SK-N-SH (cell line): ENCODE measurements at regions not wholly inside any gene's neighbourhood (a gene's known extent, or its start where the extent isn't known, plus 50 kb on each side); places are given as distances from the start of the nearest gene placed in this dataset.

Experiments
- CTCF ChIA-PET: fragments of 300-600, 350-600 bp; formaldehyde crosslinking; extraction: SDS; loops from one replicate; lab custom pipeline; 2021; lab: Yijun Ruan, JAX
- POLR2A ChIA-PET: fragments of 350-600 bp; sonication (Branson Sonifier 250); formaldehyde crosslinking; extraction: SDS; loops from one replicate; lab custom pipeline; 2020; ENCODE audit warnings: antibody characterized with exemption, inconsistent platforms; lab: Yijun Ruan, JAX
- DNase-seq: peaks from one replicate; pipeline ENCODE4 v3.0.0; 2012
- H2AFZ ChIP-seq: fragments of 200-600 bp; sonication (generic); 2 replicates; pipeline ENCODE4 v1.8.1; 2016; ENCODE audit warnings: antibody characterized with exemption, mild to moderate bottlenecking, low read depth
- H3F3A ChIP-seq: fragments of 200-600 bp; sonication (generic); replicated peaks from 2 replicates; pipeline ENCODE3; 2016; ENCODE audit warnings: antibody characterized with exemption, mild to moderate bottlenecking; ENCODE audit not compliant: insufficient read depth
- H3K27ac ChIP-seq, 2 experiments: fragments of 200-500 bp in 1 of 2; fragments of 200-600 bp in 1 of 2; sonication (Bioruptor generic) in 1 of 2; sonication (generic), shearing (Covaris generic) in 1 of 2; 2 replicates each; pipeline versions ENCODE4 v1.5.1 to v1.6.1; 2014 to 2016; ENCODE audit warnings: low read depth in 2 of 2, inconsistent platforms in 1 of 2, low read length in 1 of 2, mild to moderate bottlenecking in 1 of 2, mixed read lengths in 1 of 2
- H3K27me3 ChIP-seq: fragments of 200-600 bp; sonication (generic), shearing (Covaris generic); 2 replicates; pipeline ENCODE4 v1.6.1; 2016; ENCODE audit warnings: mixed run types; ENCODE audit not compliant: insufficient read depth
- H3K36me3 ChIP-seq, 2 experiments: fragments of 200-500 bp in 1 of 2; fragments of 200-600 bp in 1 of 2; sonication (Bioruptor generic) in 1 of 2; sonication (generic) in 1 of 2; replicated peaks in 1 of 2; 2 replicates each; pipeline versions ENCODE3 to v1.5.1; 2014 to 2016; ENCODE audit warnings: low read length in 1 of 2, mild to moderate bottlenecking in 1 of 2; ENCODE audit not compliant: insufficient read depth in 2 of 2, control insufficient read depth in 1 of 2
- H3K4me1 ChIP-seq, 2 experiments: fragments of 200-500 bp in 1 of 2; fragments of 200-600 bp in 1 of 2; sonication (Bioruptor generic) in 1 of 2; sonication (generic), shearing (Covaris generic) in 1 of 2; 2 replicates each; pipeline versions ENCODE4 v1.5.1 to v1.6.1; 2014 to 2016; ENCODE audit warnings: low read depth in 1 of 2, low read length in 1 of 2, mixed run types in 1 of 2; ENCODE audit not compliant: insufficient read depth in 2 of 2, control insufficient read depth in 1 of 2
- H3K4me2 ChIP-seq: fragments of 200-600 bp; sonication (generic), shearing (Covaris generic); 2 replicates; pipeline ENCODE4 v1.6.1; 2017; ENCODE audit warnings: mixed run types
- H3K4me3 ChIP-seq, 2 experiments: fragments of 200-500 bp in 1 of 2; fragments of 200-600 bp in 1 of 2; sonication (Bioruptor generic) in 1 of 2; sonication (generic), shearing (Covaris generic) in 1 of 2; 2 replicates each; pipeline versions ENCODE4 v1.5.1 to v1.8.1; 2014 to 2016; ENCODE audit warnings: low read depth in 2 of 2, inconsistent platforms in 1 of 2, low read length in 1 of 2, mild to moderate bottlenecking in 1 of 2, mixed read lengths in 1 of 2, moderate library complexity in 1 of 2
- H3K79me2 ChIP-seq: fragments of 200-600 bp; sonication (generic); 2 replicates; pipeline ENCODE4 v1.8.1; 2017; ENCODE audit warnings: mild to moderate bottlenecking; ENCODE audit not compliant: insufficient read depth
- H3K9ac ChIP-seq: fragments of 200-600 bp; sonication (generic); 2 replicates; pipeline ENCODE4 v1.6.1; 2017; ENCODE audit warnings: mixed run types
- H3K9me2 ChIP-seq: fragments of 200-600 bp; sonication (generic); 2 replicates; pipeline ENCODE4 v1.6.1; 2017; ENCODE audit warnings: mixed run types
- H3K9me3 ChIP-seq: fragments of 200-600 bp; sonication (generic); 2 replicates; pipeline ENCODE4 v1.6.1; 2017; ENCODE audit warnings: mixed run types, mild to moderate bottlenecking, moderate library complexity
- H4K20me1 ChIP-seq: fragments of 200-600 bp; sonication (generic); 2 replicates; pipeline ENCODE4 v1.6.1; 2017; ENCODE audit warnings: mild to moderate bottlenecking, mixed run types; ENCODE audit not compliant: insufficient read depth
- CTCF ChIP-seq: fragments of 200-600 bp; sonication (generic); IDR thresholded peaks from 2 replicates; pipeline ENCODE4 v1.6.1; 2017; ENCODE audit warnings: antibody characterized with exemption, mild to moderate bottlenecking, moderate library complexity
- EP300 ChIP-seq, 2 experiments: IDR thresholded peaks; 2 replicates each; pipeline versions ENCODE4 v1.4.0 to v1.6.1; 2012; ENCODE audit warnings: borderline replicate concordance in 1 of 2, low read depth in 1 of 2, low read length in 1 of 2
- FOSL2 ChIP-seq: IDR thresholded peaks from 2 replicates; pipeline ENCODE4 v1.4.0; 2012; ENCODE audit warnings: low read depth, mild to moderate bottlenecking, moderate library complexity, borderline replicate concordance
- FOXJ3 ChIP-seq: sonication (generic); formaldehyde crosslinking; IDR thresholded peaks from 2 replicates; pipeline ENCODE4 v1.5.1; 2020; ENCODE audit warnings: mild to moderate bottlenecking, missing genetic modification reagents
- FOXM1 ChIP-seq: IDR thresholded peaks from 2 replicates; pipeline ENCODE4 v1.4.0; 2012; ENCODE audit warnings: low read depth, mild to moderate bottlenecking
- GABPA ChIP-seq: IDR thresholded peaks from 2 replicates; pipeline ENCODE4 v1.4.0; 2012; ENCODE audit warnings: low read depth, mild to moderate bottlenecking
- MAX ChIP-seq: IDR thresholded peaks from 2 replicates; pipeline ENCODE4 v1.4.0; 2012; ENCODE audit warnings: low read depth
- NFIC ChIP-seq: IDR thresholded peaks from 2 replicates; pipeline ENCODE4 v1.4.0; 2012; ENCODE audit warnings: borderline replicate concordance
- PBX3 ChIP-seq: IDR thresholded peaks from 2 replicates; pipeline ENCODE4; 2012
- REST ChIP-seq: IDR thresholded peaks from 2 replicates; pipeline ENCODE4 v1.6.1; 2012; ENCODE audit warnings: mild to moderate bottlenecking, low read depth, low read length, moderate library complexity
- RFX5 ChIP-seq: IDR thresholded peaks from 2 replicates; pipeline ENCODE4 v1.6.1; 2012; ENCODE audit warnings: mild to moderate bottlenecking, improper control_type of control experiment, low read length
- RXRA ChIP-seq: IDR thresholded peaks from 2 replicates; pipeline ENCODE4 v1.4.0; 2012; ENCODE audit warnings: low read depth, mild to moderate bottlenecking, borderline replicate concordance
- SIN3A ChIP-seq: IDR thresholded peaks from 2 replicates; pipeline ENCODE4 v1.6.1; 2012; ENCODE audit warnings: low read depth, mild to moderate bottlenecking, low read length, moderate library complexity, borderline replicate concordance
- SMC3 ChIP-seq: IDR thresholded peaks from 2 replicates; pipeline ENCODE4 v1.6.1; 2012; ENCODE audit warnings: low read depth, low read length, improper control_type of control experiment
- TAF1 ChIP-seq: IDR thresholded peaks from 2 replicates; pipeline ENCODE4 v1.6.1; 2012; ENCODE audit warnings: low read depth, mild to moderate bottlenecking, low read length, moderate library complexity, borderline replicate concordance
- TCF12 ChIP-seq: IDR thresholded peaks from 2 replicates; pipeline ENCODE4 v1.4.0; 2012
- TEAD4 ChIP-seq: IDR thresholded peaks from 2 replicates; pipeline ENCODE4 v1.4.0; 2012; ENCODE audit warnings: mild to moderate bottlenecking, borderline replicate concordance; ENCODE audit not compliant: insufficient read depth
- USF1 ChIP-seq: IDR thresholded peaks from 2 replicates; pipeline ENCODE4 v1.4.0; 2012; ENCODE audit warnings: low read depth, borderline replicate concordance
- USF2 ChIP-seq: fragments of 150-350 bp; IDR thresholded peaks from 2 replicates; pipeline ENCODE4 v1.6.1; 2017; ENCODE audit warnings: antibody characterized with exemption, low read length, low read depth, borderline replicate concordance
- YY1 ChIP-seq: IDR thresholded peaks from 2 replicates; pipeline ENCODE4 v1.4.0; 2012; ENCODE audit warnings: low read depth, mild to moderate bottlenecking
- WGBS: methylation state at CpG from one replicate; pipeline ENCODE4 v1.1.6; 2017; ENCODE audit warnings: low lambda C conversion rate; 5-methylcytosine and 5-hydroxymethylcytosine counted together

GRCh38 chr6:71585472-71585871 is 296.9 kb downstream of the OGFRL1 start:
- no peak for DNase-seq
- Histone ChIP-seq H3K36me3 (no peaks in the 10 kb centered on the region), H3K9me3 (no peaks in the 10 kb centered on the region), H3F3A (no peaks in the 10 kb centered on the region), H3K4me2 (no peak overlapping the region), H4K20me1 (no peaks in the 10 kb centered on the region), H3K27me3 (no peaks in the 10 kb centered on the region), H3K9ac (no peak overlapping the region), H3K79me2 (no peaks in the 10 kb centered on the region), H2AFZ (no peak overlapping the region), H3K4me1 (no peaks in the 10 kb centered on the region), H3K4me3 (no peak overlapping the region), H3K27ac (no peak overlapping the region), H3K9me2 (no peaks in the 10 kb centered on the region)
- POLR2A ChIA-PET = no interaction called here
- WGBS = 70% methylated on average over 6 of the region's 23 CpGs
- TF ChIP-seq SMC3 = no peak
- no peak for TF ChIP-seq PBX3
- TF ChIP-seq SIN3A = no peak
- no peak for TF ChIP-seq TCF12
- no peak for TF ChIP-seq RXRA
- no peak for TF ChIP-seq NFIC
- TF ChIP-seq FOXJ3 (CRISPR knock-in tag) = no peak
- no peak for TF ChIP-seq USF1
- no peak for TF ChIP-seq TAF1
- no peak for TF ChIP-seq GABPA
- TF ChIP-seq YY1 = no peak
- no peak for TF ChIP-seq USF2
- TF ChIP-seq FOXM1 = no peak
- CTCF ChIA-PET = no interaction called here

GRCh38 chr6:71588490-71588889 is 297.9 kb upstream of the RIMS1 start:
- no peak overlapping the region for H3K4me2 ChIP-seq
- ChIA-PET CTCF (no interaction called here), POLR2A (no interaction called here)
- H3K79me2 ChIP-seq = no peaks in the 10 kb centered on the region
- no peaks in the 10 kb centered on the region for H3K9me3 ChIP-seq
- H4K20me1 ChIP-seq = no peaks in the 10 kb centered on the region
- H3K27ac ChIP-seq = no peak overlapping the region
- H3K27me3 ChIP-seq = no peaks in the 10 kb centered on the region
- DNase-seq = no peak
- no peaks in the 10 kb centered on the region for H3F3A ChIP-seq
- no peaks in the 10 kb centered on the region for H3K9me2 ChIP-seq
- no peak overlapping the region for H3K9ac ChIP-seq
- 83% methylated on average over 24 of the region's 28 CpGs for WGBS
- no peak overlapping the region for H3K4me3 ChIP-seq
- H3K4me1 ChIP-seq = no peaks in the 10 kb centered on the region
- no peaks in the 10 kb centered on the region for H3K36me3 ChIP-seq
- no peak overlapping the region for H2AFZ ChIP-seq
- TF ChIP-seq CTCF = no peak
- no peak for TF ChIP-seq REST
- no peak for TF ChIP-seq RFX5
- no peak for TF ChIP-seq SMC3
- TF ChIP-seq FOSL2 = no peak
- TF ChIP-seq TEAD4 = no peak
- no peak for TF ChIP-seq MAX
- no peak for TF ChIP-seq EP300 (IDR thresholded peaks at IDR 0.05; ENCODE audit: borderline replicate concordance in 1 of 2, low read depth in 1 of 2, low read length in 1 of 2)
- no peak for TF ChIP-seq USF2
